Keratinocyte (primary cell): ENCODE measurements at regions not wholly inside any gene's neighbourhood (a gene's known extent, or its start where the extent isn't known, plus 50 kb on each side); places are given as distances from the start of the nearest gene placed in this dataset.
A peak's percentile ranks its signal among the peaks of the same experiment; 100 is the strongest.

Experiments used
- DNase-seq: peaks from one replicate; pipeline ENCODE4 v3.0.0-alpha.2; 2011; ENCODE audit warnings: low read depth, missing footprints, low spot score
- FAIRE-seq: peaks from 2 replicates; lab custom pipeline; 2011; peaks lifted over from hg19 to GRCh38; lab: Jason Lieb, UNC
- H2AFZ ChIP-seq: 2 replicates; pipeline ENCODE4 v1.6.0; 2012; ENCODE audit warnings: low read length, control low read depth, inconsistent platforms; ENCODE audit not compliant: control insufficient read depth
- H3K27ac ChIP-seq: 2 replicates; pipeline ENCODE4 v1.5.1; 2011; ENCODE audit warnings: low read length; ENCODE audit not compliant: control insufficient read depth, insufficient read depth
- H3K27me3 ChIP-seq: 3 replicates; pipeline ENCODE4 v1.6.0; 2011; ENCODE audit warnings: low read length; ENCODE audit not compliant: control insufficient read depth, insufficient read depth; ENCODE audit errors: extremely low read depth
- H3K36me3 ChIP-seq, 2 experiments: 2 replicates in 1 of 2; 3 replicates in 1 of 2; pipeline ENCODE4 v1.5.1; 2011; ENCODE audit warnings: low read length in 2 of 2, mild to moderate bottlenecking in 1 of 2; ENCODE audit not compliant: control insufficient read depth in 2 of 2, insufficient read depth in 2 of 2; ENCODE audit errors: extremely low read depth in 1 of 2
- H3K4me1 ChIP-seq: 3 replicates; pipeline ENCODE4 v1.5.1; 2011; ENCODE audit warnings: low read length; ENCODE audit not compliant: control insufficient read depth, insufficient read depth; ENCODE audit errors: extremely low read depth
- H3K4me2 ChIP-seq: 3 replicates; pipeline ENCODE4 v1.6.0; 2011; ENCODE audit warnings: low read depth, low read length; ENCODE audit not compliant: control insufficient read depth, insufficient read depth; ENCODE audit errors: extremely low read depth
- H3K4me3 ChIP-seq, 3 experiments: fragments of 200-600 bp in 1 of 3; sonication (generic) in 1 of 3; 2 replicates in 2 of 3; 3 replicates in 1 of 3; pipeline ENCODE4 v1.5.1; 2011 to 2016; ENCODE audit warnings: low read length in 3 of 3, mild to moderate bottlenecking in 3 of 3, control low read depth in 2 of 3, inconsistent platforms in 1 of 3, low read depth in 1 of 3, mixed read lengths in 1 of 3, mixed run types in 1 of 3, moderate library complexity in 1 of 3; ENCODE audit not compliant: control insufficient read depth in 2 of 3, insufficient read depth in 2 of 3; ENCODE audit errors: extremely low read depth in 1 of 3
- H3K79me2 ChIP-seq: 2 replicates; pipeline ENCODE4 v1.6.0; 2012; ENCODE audit warnings: low read length; ENCODE audit not compliant: control insufficient read depth, insufficient read depth
- H3K9ac ChIP-seq: 3 replicates; pipeline ENCODE4 v1.6.0; 2011; ENCODE audit warnings: low read length; ENCODE audit not compliant: control insufficient read depth, insufficient read depth; ENCODE audit errors: extremely low read depth
- H3K9me1 ChIP-seq: 3 replicates; pipeline ENCODE4 v1.6.0; 2011; ENCODE audit warnings: low read length; ENCODE audit not compliant: control insufficient read depth, insufficient read depth; ENCODE audit errors: extremely low read depth
- H3K9me3 ChIP-seq: 2 replicates; pipeline ENCODE4 v1.5.1; 2012; ENCODE audit warnings: low read depth, low read length; ENCODE audit not compliant: control insufficient read depth
- H4K20me1 ChIP-seq: 3 replicates; pipeline ENCODE4 v1.6.0; 2011; ENCODE audit warnings: low read length; ENCODE audit not compliant: control insufficient read depth, insufficient read depth; ENCODE audit errors: extremely low read depth
- EZH2 ChIP-seq: IDR thresholded peaks from one replicate; pipeline ENCODE4 v1.6.1; 2012; ENCODE audit warnings: inconsistent platforms, mild to moderate bottlenecking, low read length, moderate library complexity
- dilution Hi-C: fragments of 300-500 bp; cut with MboI; formaldehyde crosslinking; loops from one replicate; pipeline ENCODE4 v1.7.0; 2020; ENCODE audit warnings: low sequenced_read_pairs; ENCODE audit not compliant: extremely low pct_ligation_motif_present
- TF ChIP-seq, protein P1 (sequence below), 3 experiments: IDR thresholded peaks in 1 of 3; conservative IDR thresholded peaks in 1 of 3; optimal IDR thresholded peaks in 1 of 3; 2 replicates in 2 of 3; 3 replicates in 1 of 3; pipeline versions ENCODE3 to v1.5.1; 2011; ENCODE audit warnings: low read length in 3 of 3, mild to moderate bottlenecking in 3 of 3, moderate library complexity in 2 of 3, control low read depth in 1 of 3, inconsistent platforms in 1 of 3; ENCODE audit not compliant: insufficient read depth in 2 of 3; ENCODE audit errors: extremely low read depth in 1 of 3

DNA sequence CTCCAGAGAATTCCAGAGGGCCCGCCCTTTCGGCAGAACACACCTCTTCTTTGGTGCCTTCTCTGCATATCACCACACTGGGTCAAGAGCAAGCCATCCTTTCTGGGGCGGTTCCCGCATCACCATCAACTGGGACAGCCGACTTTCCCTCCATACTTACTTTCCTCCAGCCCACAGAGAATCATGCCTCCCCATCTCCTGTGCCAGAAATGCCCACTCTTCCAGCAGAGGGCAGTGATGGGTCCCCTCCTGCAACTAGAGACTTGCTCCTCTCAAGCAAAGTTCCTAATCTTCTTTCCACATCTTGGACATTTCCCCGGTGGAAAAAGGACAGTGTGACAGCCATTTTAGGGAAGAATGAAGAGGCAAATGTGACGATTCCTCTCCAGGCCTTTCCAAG lies 157.7 kb downstream of the C11orf91 start:
- Histone ChIP-seq H4K20me1 (no peaks in the 10 kb centered on the region), H3K4me1 (peaks cover 3% of the 10 kb centered on the region), H3K9ac (no peak overlapping the region), H3K4me2 (no peak overlapping the region), H3K9me1 (peaks cover 2% of the 10 kb centered on the region), H3K36me3 (no peaks in the 10 kb centered on the region), H3K27ac (no peak overlapping the region), H3K9me3 (no peaks in the 10 kb centered on the region), H3K79me2 (no peaks in the 10 kb centered on the region), H3K4me3 (no peak overlapping the region), H2AFZ (no peak overlapping the region), H3K27me3 (no peaks in the 10 kb centered on the region)
- DNase-seq (no peak), FAIRE-seq (peak; percentile 71)
- TF ChIP-seq, protein P1, sequence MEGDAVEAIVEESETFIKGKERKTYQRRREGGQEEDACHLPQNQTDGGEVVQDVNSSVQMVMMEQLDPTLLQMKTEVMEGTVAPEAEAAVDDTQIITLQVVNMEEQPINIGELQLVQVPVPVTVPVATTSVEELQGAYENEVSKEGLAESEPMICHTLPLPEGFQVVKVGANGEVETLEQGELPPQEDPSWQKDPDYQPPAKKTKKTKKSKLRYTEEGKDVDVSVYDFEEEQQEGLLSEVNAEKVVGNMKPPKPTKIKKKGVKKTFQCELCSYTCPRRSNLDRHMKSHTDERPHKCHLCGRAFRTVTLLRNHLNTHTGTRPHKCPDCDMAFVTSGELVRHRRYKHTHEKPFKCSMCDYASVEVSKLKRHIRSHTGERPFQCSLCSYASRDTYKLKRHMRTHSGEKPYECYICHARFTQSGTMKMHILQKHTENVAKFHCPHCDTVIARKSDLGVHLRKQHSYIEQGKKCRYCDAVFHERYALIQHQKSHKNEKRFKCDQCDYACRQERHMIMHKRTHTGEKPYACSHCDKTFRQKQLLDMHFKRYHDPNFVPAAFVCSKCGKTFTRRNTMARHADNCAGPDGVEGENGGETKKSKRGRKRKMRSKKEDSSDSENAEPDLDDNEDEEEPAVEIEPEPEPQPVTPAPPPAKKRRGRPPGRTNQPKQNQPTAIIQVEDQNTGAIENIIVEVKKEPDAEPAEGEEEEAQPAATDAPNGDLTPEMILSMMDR (optimal IDR thresholded peaks at IDR 0.05 in 1 of 3, IDR thresholded peaks at IDR 0.05 in 1 of 3, conservative IDR thresholded peaks at IDR 0.05 in 1 of 3; ENCODE audit: extremely low read depth in 1 of 3, insufficient read depth in 2 of 3, low read length in 3 of 3) = peak; percentile 74 to 91 (median 84)
- no peak for TF ChIP-seq EZH2
- dilution Hi-C loops = no loop called here

GRCh38 chr11:33540946-33541915 lies 159.4 kb downstream of the C11orf91 start:
- H3K4me3 ChIP-seq = no peak overlapping the region
- TF ChIP-seq EZH2 = no peak
- TF ChIP-seq, protein P1 (optimal IDR thresholded peaks at IDR 0.05 in 1 of 3, IDR thresholded peaks at IDR 0.05 in 1 of 3, conservative IDR thresholded peaks at IDR 0.05 in 1 of 3; ENCODE audit: extremely low read depth in 1 of 3, insufficient read depth in 2 of 3, low read length in 3 of 3) = no peak
- H4K20me1 ChIP-seq = no peaks in the 10 kb centered on the region
- no peak overlapping the region for H3K4me2 ChIP-seq
- H3K79me2 ChIP-seq = no peaks in the 10 kb centered on the region
- no peak for FAIRE-seq
- H3K9ac ChIP-seq = no peak overlapping the region
- H3K36me3 ChIP-seq = no peaks in the 10 kb centered on the region
- no peak for DNase-seq
- H3K4me1 ChIP-seq = peaks cover 1% of the 10 kb centered on the region
- H3K9me1 ChIP-seq = no peaks in the 10 kb centered on the region
- no peak overlapping the region for H3K27ac ChIP-seq
- no peaks in the 10 kb centered on the region for H3K27me3 ChIP-seq
- dilution Hi-C loops = no loop called here
- no peak overlapping the region for H2AFZ ChIP-seq
- no peaks in the 10 kb centered on the region for H3K9me3 ChIP-seq
